ENCODE measurements at regions not wholly inside any gene's neighbourhood (a gene's known extent, or its start where the extent isn't known, plus 50 kb on each side); places are given as distances from the start of the nearest gene placed in this dataset.
"Not testable (repeated sequence)": the region's sequence is repeated elsewhere in the genome, so short reads cannot be mapped to it uniquely, and the experiment has no call there.

GRCh38 chr1:178581351-178582303 is 68.7 kb downstream of the TEX35 start:
- Histone ChIP-seq H3K9me3 (ENCODE audit: insufficient read depth, low read depth, low read length) (no peaks in the 10 kb centered on the region), H3K27ac (ENCODE audit: low read length) (no peak overlapping the region), H3K27me3 (ENCODE audit: insufficient read depth, low read length) (no peaks in the 10 kb centered on the region), H3K36me3 (ENCODE audit: insufficient read depth, low read depth, low read length) (no peaks in the 10 kb centered on the region), H3K9ac (ENCODE audit: low read depth, low read length) (peak overlapping the region; percentile 38; the same call in 1 of the 2 replicates), H3K4me3 (ENCODE audit: low read length) (peak overlapping the region; percentile 27; the same call in 1 of the 2 replicates), H3K4me1 (ENCODE audit: insufficient read depth, low read length) (peaks cover 22% of the 10 kb centered on the region)

- no peaks in the 10 kb centered on the region; the same call in 1 of the 2 replicates for H3K9me3 ChIP-seq (ENCODE audit: insufficient read depth, low read depth, low read length)
- no peak overlapping the region for H3K27ac ChIP-seq (ENCODE audit: low read length)
- H3K9ac ChIP-seq (ENCODE audit: low read depth, low read length), result no peak overlapping the region
- peaks cover 40% of the 10 kb centered on the region; the same call in 1 of the 2 replicates for H3K27me3 ChIP-seq (ENCODE audit: insufficient read depth, low read length)
- no peaks in the 10 kb centered on the region; the same call in 1 of the 2 replicates for H3K4me1 ChIP-seq (ENCODE audit: insufficient read depth, low read length)
- H3K36me3 ChIP-seq (ENCODE audit: insufficient read depth, low read depth, low read length), result no peaks in the 10 kb centered on the region
- H3K4me3 ChIP-seq (ENCODE audit: low read length), result no peak overlapping the region
These were observed 74.2 kb downstream of the TEX35 start for GRCh38 chr1:178587096-178587495.

GRCh38 chr1:178587975-178588374 is 75.1 kb downstream of the TEX35 start:
- Histone ChIP-seq H3K36me3 (ENCODE audit: insufficient read depth, low read depth, low read length) (no peaks in the 10 kb centered on the region), H3K4me1 (ENCODE audit: insufficient read depth, low read length) (no peaks in the 10 kb centered on the region), H3K4me3 (ENCODE audit: low read length) (no peak overlapping the region), H3K9ac (ENCODE audit: low read depth, low read length) (no peak overlapping the region), H3K27me3 (ENCODE audit: insufficient read depth, low read length) (peaks cover 40% of the 10 kb centered on the region; the same call in 1 of the 2 replicates), H3K9me3 (ENCODE audit: insufficient read depth, low read depth, low read length) (no peaks in the 10 kb centered on the region; the same call in 1 of the 2 replicates), H3K27ac (ENCODE audit: low read length) (no peak overlapping the region)

- H3K27me3 ChIP-seq (ENCODE audit: insufficient read depth, low read length), result peaks cover 40% of the 10 kb centered on the region; the same call in 1 of the 2 replicates
- H3K4me3 ChIP-seq (ENCODE audit: low read length); H3K9ac ChIP-seq (ENCODE audit: low read depth, low read length); H3K4me1 ChIP-seq (ENCODE audit: insufficient read depth, low read length); H3K36me3 ChIP-seq (ENCODE audit: insufficient read depth, low read depth, low read length); H3K9me3 ChIP-seq (ENCODE audit: insufficient read depth, low read depth, low read length); H3K27ac ChIP-seq (ENCODE audit: low read length): not testable (repeated sequence)
These were observed 76.1 kb downstream of the TEX35 start for GRCh38 chr1:178589042-178589441.

GRCh38 chr1:178591811-178592210 is 78.9 kb downstream of the TEX35 start:
- H3K4me3 ChIP-seq (ENCODE audit: low read length); H3K27ac ChIP-seq (ENCODE audit: low read length); H3K36me3 ChIP-seq (ENCODE audit: insufficient read depth, low read depth, low read length); H3K9me3 ChIP-seq (ENCODE audit: insufficient read depth, low read depth, low read length); H3K9ac ChIP-seq (ENCODE audit: low read depth, low read length); H3K4me1 ChIP-seq (ENCODE audit: insufficient read depth, low read length): not testable (repeated sequence)
- H3K27me3 ChIP-seq (ENCODE audit: insufficient read depth, low read length), result peaks cover 40% of the 10 kb centered on the region; the same call in 1 of the 2 replicates

GRCh38 chr1:178593515-178593914 is 80.6 kb downstream of the TEX35 start:
- H3K27ac ChIP-seq (ENCODE audit: low read length), result no peak overlapping the region
- no peak overlapping the region for H3K4me3 ChIP-seq (ENCODE audit: low read length)
- no peaks in the 10 kb centered on the region for H3K36me3 ChIP-seq (ENCODE audit: insufficient read depth, low read depth, low read length)
- H3K9ac ChIP-seq (ENCODE audit: low read depth, low read length), result no peak overlapping the region
- peaks cover 5% of the 10 kb centered on the region; the same call in 1 of the 2 replicates for H3K4me1 ChIP-seq (ENCODE audit: insufficient read depth, low read length)
- H3K27me3 ChIP-seq (ENCODE audit: insufficient read depth, low read length), result peaks cover 26% of the 10 kb centered on the region; the same call in 1 of the 2 replicates
- no peaks in the 10 kb centered on the region; the same call in 1 of the 2 replicates for H3K9me3 ChIP-seq (ENCODE audit: insufficient read depth, low read depth, low read length)

GRCh38 chr1:178594133-178594532 is 81.2 kb downstream of the TEX35 start:
- H3K27ac ChIP-seq (ENCODE audit: low read length), result no peak overlapping the region
- H3K27me3 ChIP-seq (ENCODE audit: insufficient read depth, low read length), result peaks cover 22% of the 10 kb centered on the region; the same call in 1 of the 2 replicates
- peaks cover 5% of the 10 kb centered on the region; the same call in 1 of the 2 replicates for H3K4me1 ChIP-seq (ENCODE audit: insufficient read depth, low read length)
- no peaks in the 10 kb centered on the region; the same call in 1 of the 2 replicates for H3K9me3 ChIP-seq (ENCODE audit: insufficient read depth, low read depth, low read length)
- H3K4me3 ChIP-seq (ENCODE audit: low read length), result no peak overlapping the region
- no peak overlapping the region for H3K9ac ChIP-seq (ENCODE audit: low read depth, low read length)
- H3K36me3 ChIP-seq (ENCODE audit: insufficient read depth, low read depth, low read length), result no peaks in the 10 kb centered on the region

- Histone ChIP-seq H3K9me3 (ENCODE audit: insufficient read depth, low read depth, low read length) (no peaks in the 10 kb centered on the region; the same call in 1 of the 2 replicates), H3K36me3 (ENCODE audit: insufficient read depth, low read depth, low read length) (no peaks in the 10 kb centered on the region), H3K4me1 (ENCODE audit: insufficient read depth, low read length) (peaks cover 5% of the 10 kb centered on the region; the same call in 1 of the 2 replicates), H3K4me3 (ENCODE audit: low read length) (no peak overlapping the region), H3K27ac (ENCODE audit: low read length) (no peak overlapping the region), H3K9ac (ENCODE audit: low read depth, low read length) (no peak overlapping the region), H3K27me3 (ENCODE audit: insufficient read depth, low read length) (peaks cover 8% of the 10 kb centered on the region; the same call in 1 of the 2 replicates)
These were observed 82.6 kb downstream of the TEX35 start for GRCh38 chr1:178595491-178595890.

GRCh38 chr1:178599087-178599486 is 86.2 kb downstream of the TEX35 start:
- Histone ChIP-seq H3K4me1 (ENCODE audit: insufficient read depth, low read length) (no peaks in the 10 kb centered on the region), H3K36me3 (ENCODE audit: insufficient read depth, low read depth, low read length) (no peaks in the 10 kb centered on the region), H3K27ac (ENCODE audit: low read length) (no peak overlapping the region), H3K9me3 (ENCODE audit: insufficient read depth, low read depth, low read length) (no peaks in the 10 kb centered on the region), H3K9ac (ENCODE audit: low read depth, low read length) (no peak overlapping the region), H3K4me3 (ENCODE audit: low read length) (no peak overlapping the region), H3K27me3 (ENCODE audit: insufficient read depth, low read length) (no peaks in the 10 kb centered on the region)

- no peak overlapping the region for H3K4me3 ChIP-seq (ENCODE audit: low read length)
- H3K9ac ChIP-seq (ENCODE audit: low read depth, low read length), result no peak overlapping the region
These were observed 86.8 kb downstream of the TEX35 start for GRCh38 chr1:178599745-178600144.

GRCh38 chr1:178603926-178604325 is 91.0 kb downstream of the TEX35 start:
- Histone ChIP-seq H3K27me3 (ENCODE audit: insufficient read depth, low read length) (no peaks in the 10 kb centered on the region), H3K4me3 (ENCODE audit: low read length) (no peak overlapping the region), H3K4me1 (ENCODE audit: insufficient read depth, low read length) (peaks cover 4% of the 10 kb centered on the region; the same call in 1 of the 2 replicates), H3K36me3 (ENCODE audit: insufficient read depth, low read depth, low read length) (no peaks in the 10 kb centered on the region), H3K9me3 (ENCODE audit: insufficient read depth, low read depth, low read length) (no peaks in the 10 kb centered on the region), H3K27ac (ENCODE audit: low read length) (no peak overlapping the region), H3K9ac (ENCODE audit: low read depth, low read length) (no peak overlapping the region)

More at GRCh38 chr1:178599745-178600144, 86.8 kb downstream of the TEX35 start:
- Histone ChIP-seq H3K4me1 (ENCODE audit: insufficient read depth, low read length) (no peaks in the 10 kb centered on the region), H3K9me3 (ENCODE audit: insufficient read depth, low read depth, low read length) (no peaks in the 10 kb centered on the region), H3K36me3 (ENCODE audit: insufficient read depth, low read depth, low read length) (no peaks in the 10 kb centered on the region), H3K27ac (ENCODE audit: low read length) (no peak overlapping the region), H3K27me3 (ENCODE audit: insufficient read depth, low read length) (no peaks in the 10 kb centered on the region)
